SK-N-SH treated with all-trans-retinoic acid at 6 μM for 48 hours (cell line): ENCODE measurements at regions not wholly inside any gene's neighbourhood (a gene's known extent, or its start where the extent isn't known, plus 50 kb on each side); places are given as distances from the start of the nearest gene placed in this dataset.

Experiments
- ARNTL ChIP-seq: fragments of 450-650 bp; formaldehyde crosslinking; IDR thresholded peaks from 2 replicates; pipeline ENCODE4 v1.5.0; 2020; ENCODE audit warnings: low read depth, mild to moderate bottlenecking, moderate library complexity, borderline replicate concordance
- BACH2 ChIP-seq: fragments of 250-450 bp; sonication (Bioruptor Pico); IDR thresholded peaks from 2 replicates; pipeline ENCODE4 v1.9.0; 2021; ENCODE audit warnings: mild to moderate bottlenecking, borderline replicate concordance
- GLIS3 ChIP-seq: fragments of 250-450 bp; sonication (Bioruptor Pico); IDR thresholded peaks from 2 replicates; pipeline ENCODE4 v1.5.0; 2020; ENCODE audit warnings: mild to moderate bottlenecking, moderate library complexity
- OSR1 ChIP-seq: fragments of 250-450 bp; sonication (Bioruptor Pico); IDR thresholded peaks from 2 replicates; pipeline ENCODE4 v1.8.0; 2022; ENCODE audit warnings: moderate library complexity, mild to moderate bottlenecking, inconsistent platforms
- POU6F1 ChIP-seq: fragments of 250-450 bp; sonication (Bioruptor Pico); IDR thresholded peaks from 2 replicates; pipeline ENCODE4 v1.8.0; 2021; ENCODE audit warnings: low read depth, mild to moderate bottlenecking, moderate library complexity, borderline replicate concordance
- TCF4 ChIP-seq: fragments of 250-450 bp; sonication (Bioruptor Pico); IDR thresholded peaks from 2 replicates; pipeline ENCODE4 v1.8.0; 2021; ENCODE audit warnings: mild to moderate bottlenecking, moderate library complexity, borderline replicate concordance
- ZFP30 ChIP-seq: fragments of 450-650 bp; formaldehyde crosslinking; IDR thresholded peaks from 2 replicates; pipeline ENCODE4 v1.5.0; 2022; ENCODE audit warnings: mild to moderate bottlenecking, moderate library complexity
- ZNF70 ChIP-seq: fragments of 450-650 bp; formaldehyde crosslinking; IDR thresholded peaks from 2 replicates; pipeline ENCODE4 v1.5.0; 2020; ENCODE audit warnings: mild to moderate bottlenecking, moderate library complexity
- ZNF8 ChIP-seq: fragments of 450-650 bp; formaldehyde crosslinking; IDR thresholded peaks from 2 replicates; pipeline ENCODE4 v1.5.0; 2020; ENCODE audit warnings: mild to moderate bottlenecking, moderate library complexity

- TF ChIP-seq POU6F1 (CRISPR knock-in tag) (no peak), ZFP30 (CRISPR knock-in tag) (no peak), TCF4 (CRISPR knock-in tag) (no peak), ZNF70 (CRISPR knock-in tag) (no peak), BACH2 (no peak), OSR1 (CRISPR knock-in tag) (no peak), ARNTL (CRISPR knock-in tag) (no peak), ZNF8 (CRISPR knock-in tag) (no peak), GLIS3 (CRISPR knock-in tag) (no peak)
Measured at GRCh38 chr9:130770093-130770492, 65.0 kb upstream of the ABL1 start.
